Ishikawa (cell line): ENCODE measurements at regions not wholly inside any gene's neighbourhood (a gene's known extent, or its start where the extent isn't known, plus 50 kb on each side); places are given as distances from the start of the nearest gene placed in this dataset.

ENCODE experiments used
- CEBPB ChIP-seq: IDR thresholded peaks from 2 replicates; pipeline ENCODE4 v1.6.1; 2012
- CREB1 ChIP-seq: IDR thresholded peaks from 2 replicates; pipeline ENCODE4 v1.6.1; 2012; ENCODE audit warnings: low read depth
- EGR1 ChIP-seq: IDR thresholded peaks from 2 replicates; pipeline ENCODE4 v1.6.1; 2012
- EP300 ChIP-seq: IDR thresholded peaks from 2 replicates; pipeline ENCODE4 v1.6.1; 2012; ENCODE audit warnings: borderline replicate concordance
- MAX ChIP-seq: IDR thresholded peaks from 2 replicates; pipeline ENCODE4 v1.6.1; 2012
- NFIC ChIP-seq: IDR thresholded peaks from 2 replicates; pipeline ENCODE4 v1.6.1; 2012
- RAD21 ChIP-seq: IDR thresholded peaks from 2 replicates; pipeline ENCODE4 v1.6.1; 2012; ENCODE audit warnings: low read depth
- REST ChIP-seq: IDR thresholded peaks from 2 replicates; pipeline ENCODE4 v1.6.1; 2012; ENCODE audit warnings: low read depth, mild to moderate bottlenecking
- TAF1 ChIP-seq: IDR thresholded peaks from 2 replicates; pipeline ENCODE4 v1.6.1; 2012; ENCODE audit warnings: low read depth, mild to moderate bottlenecking
- TCF12 ChIP-seq: IDR thresholded peaks from 2 replicates; pipeline ENCODE4 v1.6.1; 2012; ENCODE audit warnings: low read depth
- TEAD4 ChIP-seq: IDR thresholded peaks from 2 replicates; pipeline ENCODE4 v1.6.1; 2012
- YY1 ChIP-seq: IDR thresholded peaks from 2 replicates; pipeline ENCODE4 v1.6.1; 2012; ENCODE audit warnings: low read depth
- ZBTB7A ChIP-seq: IDR thresholded peaks from 2 replicates; pipeline ENCODE4 v1.6.1; 2012; ENCODE audit warnings: low read depth
- TF ChIP-seq, protein P1 (sequence below): IDR thresholded peaks from 2 replicates; pipeline ENCODE4 v1.6.1; 2012

DNA sequence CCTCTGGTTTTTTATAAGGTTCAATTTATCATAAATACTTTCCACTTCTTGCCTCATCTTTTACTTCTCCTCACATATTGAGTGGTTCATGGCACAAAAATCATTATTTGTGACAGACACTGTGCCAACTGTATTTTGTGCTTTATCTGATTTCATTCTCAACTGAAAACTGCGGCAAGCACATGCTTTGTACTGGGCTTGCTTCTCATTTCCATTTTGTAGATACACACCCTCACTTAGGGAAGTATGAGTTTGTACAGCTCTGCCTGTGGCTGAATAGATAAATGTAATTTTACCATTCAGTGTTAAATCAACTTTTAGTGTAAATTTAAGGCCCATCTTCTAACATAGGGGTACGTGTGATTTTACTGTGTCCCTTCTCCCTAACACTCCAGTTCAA is 83.6 kb downstream of the ANXA2R start:
- TF ChIP-seq YY1 (no peak), ZBTB7A (no peak), CEBPB (no peak), NFIC (no peak), CREB1 (no peak), REST (no peak), TCF12 (no peak), EGR1 (no peak), TAF1 (no peak), RAD21 (no peak), MAX (no peak), EP300 (no peak), TEAD4 (no peak)
- TF ChIP-seq, protein P1, sequence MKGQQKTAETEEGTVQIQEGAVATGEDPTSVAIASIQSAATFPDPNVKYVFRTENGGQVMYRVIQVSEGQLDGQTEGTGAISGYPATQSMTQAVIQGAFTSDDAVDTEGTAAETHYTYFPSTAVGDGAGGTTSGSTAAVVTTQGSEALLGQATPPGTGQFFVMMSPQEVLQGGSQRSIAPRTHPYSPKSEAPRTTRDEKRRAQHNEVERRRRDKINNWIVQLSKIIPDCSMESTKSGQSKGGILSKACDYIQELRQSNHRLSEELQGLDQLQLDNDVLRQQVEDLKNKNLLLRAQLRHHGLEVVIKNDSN: no peak
